ENCODE measurements at regions not wholly inside any gene's neighbourhood (a gene's known extent, or its start where the extent isn't known, plus 50 kb on each side); places are given as distances from the start of the nearest gene placed in this dataset.
"Not testable (repeated sequence)": the region's sequence is repeated elsewhere in the genome, so short reads cannot be mapped to it uniquely, and the experiment has no call there.

DNA sequence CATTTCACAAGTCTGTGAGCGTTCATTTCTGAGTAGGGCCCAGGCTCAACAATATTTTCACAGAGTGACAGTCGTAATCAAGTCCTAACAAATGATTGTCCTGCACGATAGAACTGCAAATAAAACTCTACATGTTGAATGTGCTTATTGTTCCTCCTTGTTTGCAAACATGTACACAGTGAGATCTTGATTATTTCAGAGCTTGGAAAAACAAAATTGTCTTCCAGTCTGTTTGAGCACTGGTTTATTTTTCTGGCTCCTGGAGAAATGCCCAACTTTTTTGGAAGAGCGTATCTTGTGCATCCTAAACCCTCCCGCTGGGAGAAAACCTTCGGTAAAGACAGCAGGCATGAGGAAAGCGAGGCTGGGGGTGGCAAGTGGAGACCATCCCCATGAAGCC, 91.1 kb downstream of the TEX36 start:
- Histone ChIP-seq H3K36me3 (replicated peaks) (no peaks in the 10 kb centered on the region), H3K27ac (no peak overlapping the region), H3K27me3 (replicated peaks) (no peaks in the 10 kb centered on the region), H3K4me3 (ENCODE audit: low read depth, low read length) (no peak overlapping the region)
- TF ChIP-seq, protein P1, sequence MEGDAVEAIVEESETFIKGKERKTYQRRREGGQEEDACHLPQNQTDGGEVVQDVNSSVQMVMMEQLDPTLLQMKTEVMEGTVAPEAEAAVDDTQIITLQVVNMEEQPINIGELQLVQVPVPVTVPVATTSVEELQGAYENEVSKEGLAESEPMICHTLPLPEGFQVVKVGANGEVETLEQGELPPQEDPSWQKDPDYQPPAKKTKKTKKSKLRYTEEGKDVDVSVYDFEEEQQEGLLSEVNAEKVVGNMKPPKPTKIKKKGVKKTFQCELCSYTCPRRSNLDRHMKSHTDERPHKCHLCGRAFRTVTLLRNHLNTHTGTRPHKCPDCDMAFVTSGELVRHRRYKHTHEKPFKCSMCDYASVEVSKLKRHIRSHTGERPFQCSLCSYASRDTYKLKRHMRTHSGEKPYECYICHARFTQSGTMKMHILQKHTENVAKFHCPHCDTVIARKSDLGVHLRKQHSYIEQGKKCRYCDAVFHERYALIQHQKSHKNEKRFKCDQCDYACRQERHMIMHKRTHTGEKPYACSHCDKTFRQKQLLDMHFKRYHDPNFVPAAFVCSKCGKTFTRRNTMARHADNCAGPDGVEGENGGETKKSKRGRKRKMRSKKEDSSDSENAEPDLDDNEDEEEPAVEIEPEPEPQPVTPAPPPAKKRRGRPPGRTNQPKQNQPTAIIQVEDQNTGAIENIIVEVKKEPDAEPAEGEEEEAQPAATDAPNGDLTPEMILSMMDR (IDR thresholded peaks at IDR 0.05; ENCODE audit: low read depth, low read length, missing control alignments), result no peak
- DNase-seq, result no peak
- in situ Hi-C loops (cut with HindIII; ENCODE audit: low pct_ligation_motif_present, low sequenced_read_pairs), result no loop called here

DNA sequence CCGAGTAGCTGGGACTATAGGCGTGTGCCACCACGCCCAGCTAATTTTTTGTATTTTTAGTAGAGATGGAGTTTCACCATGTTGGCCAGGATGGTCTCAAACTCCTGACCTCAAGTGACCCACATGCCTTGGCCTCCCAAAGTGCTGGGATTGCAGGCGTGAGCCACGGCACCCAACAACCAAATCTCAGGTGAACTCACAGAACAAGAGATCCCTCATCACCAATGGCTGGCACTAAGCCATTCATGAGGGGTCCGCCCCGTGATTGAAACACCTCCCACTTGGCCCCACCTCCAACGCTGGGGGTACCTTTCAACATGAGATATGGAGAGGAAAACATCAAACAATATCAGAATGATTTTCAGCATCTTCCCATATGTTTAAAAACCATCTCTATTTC, 94.2 kb downstream of the TEX36 start:
- DNase-seq, result not testable (repeated sequence)

DNA sequence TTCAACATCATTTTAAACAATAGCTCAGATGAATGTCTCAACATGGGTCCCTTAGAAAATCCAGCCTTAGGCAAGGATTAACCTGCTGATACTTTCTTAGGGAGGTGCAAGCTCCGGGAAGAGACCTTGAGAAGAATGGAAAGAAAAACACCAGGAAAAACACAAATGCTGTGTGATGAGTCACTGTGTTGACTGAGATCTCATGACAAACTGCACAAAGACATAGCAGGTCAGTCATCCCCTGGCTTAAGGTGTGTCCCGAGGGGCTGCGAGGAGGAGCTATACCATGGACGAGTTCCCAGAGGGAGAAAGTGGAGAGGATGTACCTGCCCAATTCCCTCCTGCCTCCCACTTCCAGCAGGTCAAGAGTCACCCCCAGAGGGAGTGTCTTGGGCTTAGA, 98.0 kb downstream of the TEX36 start:
- TF ChIP-seq, protein P1 (IDR thresholded peaks at IDR 0.05; ENCODE audit: low read depth, low read length, missing control alignments), result no peak
- in situ Hi-C loops (cut with HindIII; ENCODE audit: low pct_ligation_motif_present, low sequenced_read_pairs), result no loop called here
- no peaks in the 10 kb centered on the region for H3K36me3 ChIP-seq (replicated peaks)
- no peak overlapping the region for H3K27ac ChIP-seq
- no peak for DNase-seq
- no peaks in the 10 kb centered on the region for H3K27me3 ChIP-seq (replicated peaks)
- no peak overlapping the region for H3K4me3 ChIP-seq (ENCODE audit: low read depth, low read length)

More for the DNA sequence above, 94.2 kb downstream of the TEX36 start:
- H3K4me3 ChIP-seq (ENCODE audit: low read depth, low read length); H3K27me3 ChIP-seq (replicated peaks); H3K27ac ChIP-seq; H3K36me3 ChIP-seq (replicated peaks); in situ Hi-C loops (cut with HindIII; ENCODE audit: low pct_ligation_motif_present, low sequenced_read_pairs): not testable (repeated sequence)

DNA sequence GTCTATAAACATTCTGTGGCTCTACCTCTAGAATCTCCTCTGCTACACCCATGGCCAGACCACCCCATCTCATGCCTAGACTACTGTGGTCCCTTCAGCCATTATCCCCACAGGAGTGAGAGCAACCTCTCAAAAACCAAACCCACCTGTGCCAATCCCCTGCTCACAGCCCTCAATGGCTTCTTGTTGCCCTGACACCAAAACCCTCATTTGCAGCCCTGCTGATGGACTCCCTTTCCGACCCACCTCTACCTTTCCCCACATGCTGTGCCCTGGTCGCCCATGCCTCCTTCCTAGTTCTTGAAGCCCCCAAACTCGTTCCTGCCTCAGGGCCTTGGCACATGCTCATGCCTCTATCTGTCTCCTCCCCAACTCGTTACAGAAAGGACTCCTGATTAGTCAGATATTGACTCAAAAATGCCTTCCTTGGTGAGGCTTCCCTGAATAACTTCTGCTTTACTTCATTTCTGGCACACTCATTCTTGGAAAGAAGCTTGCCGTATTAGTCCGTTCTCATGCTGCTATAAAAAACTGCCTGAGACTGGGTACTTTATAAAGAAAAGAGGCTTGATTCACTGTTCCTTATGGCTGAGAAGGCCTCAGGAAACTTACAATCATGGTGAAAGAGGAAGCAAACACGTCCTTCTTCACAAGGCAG, 104.2 kb downstream of the TEX36 start:
- TF ChIP-seq, protein P1 (IDR thresholded peaks at IDR 0.05; ENCODE audit: low read depth, low read length, missing control alignments), result no peak
- no peak overlapping the region for H3K4me3 ChIP-seq (ENCODE audit: low read depth, low read length)
- DNase-seq, result no peak
- no peaks in the 10 kb centered on the region for H3K36me3 ChIP-seq (replicated peaks)
- in situ Hi-C loops (cut with HindIII; ENCODE audit: low pct_ligation_motif_present, low sequenced_read_pairs), result no loop called here
- no peaks in the 10 kb centered on the region for H3K27me3 ChIP-seq (replicated peaks)
- H3K27ac ChIP-seq, result no peak overlapping the region

DNA sequence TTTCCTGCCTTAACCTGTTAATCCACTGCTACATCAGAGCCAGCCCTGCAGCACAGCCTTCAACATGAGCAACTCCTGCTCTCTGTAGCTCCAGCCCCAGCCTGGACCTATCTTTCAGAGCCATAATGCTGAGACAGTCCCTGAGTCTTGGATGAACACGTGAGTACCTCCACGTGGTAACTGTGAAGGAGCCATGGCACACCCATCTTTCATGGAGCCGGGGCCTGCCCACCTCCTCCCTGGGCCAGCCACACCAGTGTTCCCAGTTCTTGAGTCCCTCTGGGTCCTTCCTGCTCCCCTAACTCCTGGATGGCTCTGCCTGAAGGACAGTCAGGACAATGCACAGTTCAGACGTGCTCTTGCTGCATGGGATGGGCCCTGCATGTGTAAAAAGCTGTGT, 107.1 kb downstream of the TEX36 start:
- DNase-seq, result no peak
- Histone ChIP-seq H3K36me3 (replicated peaks) (no peaks in the 10 kb centered on the region), H3K4me3 (ENCODE audit: low read depth, low read length) (no peak overlapping the region), H3K27me3 (replicated peaks) (no peaks in the 10 kb centered on the region), H3K27ac (no peak overlapping the region)
- TF ChIP-seq, protein P1 (IDR thresholded peaks at IDR 0.05; ENCODE audit: low read depth, low read length, missing control alignments), result no peak
- in situ Hi-C loops (cut with HindIII; ENCODE audit: low pct_ligation_motif_present, low sequenced_read_pairs), result no loop called here

DNA sequence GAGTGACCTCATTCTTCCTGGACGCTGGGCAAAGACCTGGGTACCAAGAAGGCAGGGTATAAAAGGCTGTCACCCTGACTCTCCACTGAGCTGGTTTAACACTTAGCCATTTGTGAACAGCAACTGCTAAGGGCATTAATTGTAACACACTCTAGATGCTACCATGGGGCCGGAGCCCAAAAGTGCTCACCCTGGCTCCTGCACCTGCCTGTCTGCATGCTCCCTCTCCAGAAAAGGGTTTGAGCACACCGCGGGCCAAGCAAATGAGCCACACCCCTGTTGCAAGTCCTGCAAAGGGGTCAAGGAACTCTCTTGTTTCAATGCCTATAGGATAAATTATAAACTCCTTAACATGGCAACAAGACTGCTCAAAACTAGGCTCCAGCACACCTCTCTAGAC, 114.8 kb downstream of the TEX36 start:
- TF ChIP-seq, protein P1 (IDR thresholded peaks at IDR 0.05; ENCODE audit: low read depth, low read length, missing control alignments), result no peak
- Histone ChIP-seq H3K27me3 (replicated peaks) (no peaks in the 10 kb centered on the region), H3K36me3 (replicated peaks) (no peaks in the 10 kb centered on the region), H3K4me3 (ENCODE audit: low read depth, low read length) (no peak overlapping the region), H3K27ac (no peak overlapping the region)
- in situ Hi-C loops (cut with HindIII; ENCODE audit: low pct_ligation_motif_present, low sequenced_read_pairs), result no loop called here
- no peak for DNase-seq
